ENCODE measurements at regions not wholly inside any gene's neighbourhood (a gene's known extent, or its start where the extent isn't known, plus 50 kb on each side); places are given as distances from the start of the nearest gene placed in this dataset.

- Mint-ChIP-seq H3K9me3 (no peaks in the 10 kb centered on the region), H3K27me3 (ENCODE audit: low read depth) (peaks cover 3% of the 10 kb centered on the region; the same call in 1 of the 2 replicates), H3K4me1 (no peaks in the 10 kb centered on the region), H3K36me3 (ENCODE audit: insufficient read depth in 1 of 3, low read depth in 3 of 3) (no peaks in the 10 kb centered on the region), H3K4me3 (no peak overlapping the region), H3K27ac (no peak overlapping the region)
- H4K5ac ChIP-seq (ENCODE audit: insufficient read length, low read depth, low read length) = no peak overlapping the region
- no peak overlapping the region for H3K27ac ChIP-seq (ENCODE audit: insufficient read length, low read depth, low read length)
- H2AFZ ChIP-seq (ENCODE audit: low read length) = no peak overlapping the region
- H3K27me3 ChIP-seq (ENCODE audit: insufficient read depth, low read length) = no peaks in the 10 kb centered on the region
- H3K23ac ChIP-seq (ENCODE audit: insufficient read length, low read depth, low read length) = no peak overlapping the region
- H2BK20ac ChIP-seq (ENCODE audit: low read depth, low read length, poor library complexity, severe bottlenecking) = no peak overlapping the region
- H3K14ac ChIP-seq (ENCODE audit: insufficient read depth, low read length) = no peak overlapping the region
- no peak overlapping the region for H2BK5ac ChIP-seq (ENCODE audit: insufficient read length, low read length)
- no peak overlapping the region for H3K4ac ChIP-seq (ENCODE audit: low read depth, low read length)
- H2BK120ac ChIP-seq (ENCODE audit: low read depth, low read length, poor library complexity, severe bottlenecking) = no peak overlapping the region
- H3K56ac ChIP-seq (ENCODE audit: insufficient read length, low read depth, low read length) = no peak overlapping the region
- H3K4me2 ChIP-seq (ENCODE audit: insufficient read depth, insufficient read length, low read length) = no peak overlapping the region
- no peaks in the 10 kb centered on the region for H3K79me1 ChIP-seq (ENCODE audit: insufficient read depth, low read depth, low read length, poor library complexity, severe bottlenecking)
- no peaks in the 10 kb centered on the region for H3K9me3 ChIP-seq (ENCODE audit: control insufficient read depth, low read depth, low read length)
- no peak for TF ChIP-seq CTCF (conservative IDR thresholded peaks at IDR 0.05)
- no peak overlapping the region for H2BK15ac ChIP-seq (ENCODE audit: low read depth, low read length)
- no peak for DNase-seq
- no peaks in the 10 kb centered on the region for H3K79me2 ChIP-seq (ENCODE audit: insufficient read depth, low read length)
- WGBS (ENCODE audit: extremely low coverage, insufficient read length, low lambda C conversion rate) = no CpG with 5 or more reads among the region's 1 CpG
- no peak overlapping the region for H3K18ac ChIP-seq (ENCODE audit: insufficient read length, low read depth, low read length)
- no peak overlapping the region for H2BK12ac ChIP-seq (ENCODE audit: insufficient read length, low read depth, low read length)
- H4K20me1 ChIP-seq (ENCODE audit: control insufficient read depth, insufficient read depth, insufficient read length) = no peaks in the 10 kb centered on the region
- no peak overlapping the region for H4K91ac ChIP-seq (ENCODE audit: insufficient read length, low read depth, low read length)
- no peaks in the 10 kb centered on the region for H3K4me1 ChIP-seq (ENCODE audit: insufficient read depth, low read length)
- H2AK5ac ChIP-seq (ENCODE audit: insufficient read length, low read length) = no peak overlapping the region
- no peak overlapping the region for H3K9ac ChIP-seq (ENCODE audit: extremely low read depth, insufficient read length, low read length)
- H4K8ac ChIP-seq (replicated peaks; ENCODE audit: insufficient read length, low read depth, low read length) = no peak overlapping the region
- no peaks in the 10 kb centered on the region for H3K23me2 ChIP-seq (ENCODE audit: insufficient read length, low read depth, low read length, poor library complexity, severe bottlenecking)
- H3T11ph ChIP-seq (ENCODE audit: low read length) = no peak overlapping the region
Measured at GRCh38 chr5:148922606-148923005, 96.2 kb downstream of the ADRB2 start.
